ENCODE measurements at regions not wholly inside any gene's neighbourhood (a gene's known extent, or its start where the extent isn't known, plus 50 kb on each side); places are given as distances from the start of the nearest gene placed in this dataset.

DNA sequence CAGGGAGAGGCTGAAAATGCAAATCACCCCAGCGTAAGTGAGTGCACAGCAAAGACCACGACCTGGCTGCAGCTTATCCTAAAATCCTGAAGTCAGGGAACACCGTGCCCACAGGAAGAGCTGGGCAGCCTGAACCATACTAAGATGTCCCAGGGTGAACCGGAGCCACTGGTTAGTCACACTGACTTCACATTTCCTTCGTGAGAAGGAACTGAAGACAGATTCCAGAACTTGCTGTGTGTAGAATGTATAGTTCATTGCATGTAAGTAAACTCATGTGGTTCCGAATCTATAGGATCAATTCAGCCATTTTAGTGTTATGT is 84.6 kb upstream of the NDUFV2 start (continued):
- TF ChIP-seq NANOG (IDR thresholded peaks at IDR 0.05; ENCODE audit: insufficient read depth, low read depth, low read length, poor library complexity, severe bottlenecking) (no peak), POLR2AphosphoS5 (IDR thresholded peaks at IDR 0.05; ENCODE audit: low read depth, low read length) (no peak), EP300 (IDR thresholded peaks at IDR 0.05; ENCODE audit: borderline replicate concordance in 1 of 2, low read depth in 2 of 2, low read length in 2 of 2) (no peak), SIRT6 (IDR thresholded peaks at IDR 0.05; ENCODE audit: low read length) (no peak), CHD1 (IDR thresholded peaks at IDR 0.05; ENCODE audit: low read depth, low read length) (no peak), SP4 (IDR thresholded peaks at IDR 0.05; ENCODE audit: low read length) (no peak), TBP (IDR thresholded peaks at IDR 0.05; ENCODE audit: low read depth, low read length) (no peak)
- TF ChIP-seq, protein P1, sequence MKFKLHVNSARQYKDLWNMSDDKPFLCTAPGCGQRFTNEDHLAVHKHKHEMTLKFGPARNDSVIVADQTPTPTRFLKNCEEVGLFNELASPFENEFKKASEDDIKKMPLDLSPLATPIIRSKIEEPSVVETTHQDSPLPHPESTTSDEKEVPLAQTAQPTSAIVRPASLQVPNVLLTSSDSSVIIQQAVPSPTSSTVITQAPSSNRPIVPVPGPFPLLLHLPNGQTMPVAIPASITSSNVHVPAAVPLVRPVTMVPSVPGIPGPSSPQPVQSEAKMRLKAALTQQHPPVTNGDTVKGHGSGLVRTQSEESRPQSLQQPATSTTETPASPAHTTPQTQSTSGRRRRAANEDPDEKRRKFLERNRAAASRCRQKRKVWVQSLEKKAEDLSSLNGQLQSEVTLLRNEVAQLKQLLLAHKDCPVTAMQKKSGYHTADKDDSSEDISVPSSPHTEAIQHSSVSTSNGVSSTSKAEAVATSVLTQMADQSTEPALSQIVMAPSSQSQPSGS (IDR thresholded peaks at IDR 0.05; ENCODE audit: low read length) = no peak

All from H1 (cell line).